GM18499 (cell line): ENCODE measurements at regions not wholly inside any gene's neighbourhood (a gene's known extent, or its start where the extent isn't known, plus 50 kb on each side); places are given as distances from the start of the nearest gene placed in this dataset.
"Not testable (repeated sequence)": the region's sequence is repeated elsewhere in the genome, so short reads cannot be mapped to it uniquely, and the experiment has no call there.

Source experiments
- ATAC-seq: cut with Tn5 transposase; IDR thresholded peaks from one replicate; pipeline ENCODE4 v1.9.1; 2021; ENCODE audit warnings: moderate number of reproducible peaks; ENCODE audit not compliant: insufficient read depth, unreplicated experiment

GRCh38 chr6:51120016-51120415 is 301.3 kb downstream of the TFAP2B start:
- no peak for ATAC-seq

GRCh38 chr6:51121380-51121976 is 302.8 kb downstream of the TFAP2B start:
- not testable (repeated sequence) for ATAC-seq

GRCh38 chr6:51129043-51129442 is 310.4 kb downstream of the TFAP2B start:
- no peak for ATAC-seq

DNA sequence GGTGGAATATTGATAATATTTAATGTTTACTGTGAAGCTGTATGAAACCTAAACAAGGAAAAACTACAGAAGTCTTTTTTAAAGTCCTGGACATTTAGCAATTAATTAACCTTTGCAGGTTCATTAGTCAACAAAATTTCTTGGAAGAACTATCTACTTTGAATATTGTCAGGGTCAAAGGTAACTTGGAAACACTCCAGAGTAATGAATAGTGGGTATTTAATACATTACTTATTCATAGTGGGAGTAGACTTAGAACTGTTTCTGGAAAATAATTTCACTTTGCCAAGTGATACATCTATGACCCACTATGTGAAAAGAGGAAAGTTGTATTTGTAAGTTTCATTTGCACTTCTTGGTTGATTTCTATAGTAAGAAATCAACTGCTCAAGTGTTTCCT is 319.1 kb downstream of the TFAP2B start:
- no peak for ATAC-seq

DNA sequence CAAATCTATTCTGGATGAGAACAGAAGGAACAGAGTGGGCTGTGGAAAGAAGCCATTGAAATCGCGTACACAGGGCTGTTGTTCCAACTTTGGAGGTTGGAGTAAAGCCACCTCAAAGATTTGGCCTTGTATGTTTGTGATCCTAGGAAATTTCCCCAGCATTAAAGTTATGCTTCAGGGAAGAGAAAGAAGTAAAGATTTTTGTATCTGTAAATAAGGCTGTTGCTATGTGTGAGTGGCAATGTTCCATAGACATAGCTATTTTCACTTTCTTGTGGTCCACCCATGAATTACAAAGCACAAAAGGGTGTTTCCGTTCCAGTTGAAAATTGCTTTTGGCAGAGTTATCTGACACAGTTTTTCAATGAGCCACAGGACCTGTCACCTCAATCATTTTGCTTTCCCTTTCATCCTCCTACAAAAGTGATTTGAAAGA is 321.3 kb downstream of the TFAP2B start:
- no peak for ATAC-seq

- no peak for ATAC-seq
Observed at GRCh38 chr6:51141080-51141479, 322.4 kb downstream of the TFAP2B start.

GRCh38 chr6:51147756-51148155 is 329.1 kb downstream of the TFAP2B start:
- no peak for ATAC-seq

- no peak for ATAC-seq
Observed at GRCh38 chr6:51152594-51152993, 333.9 kb downstream of the TFAP2B start.

- no peak for ATAC-seq
Observed at GRCh38 chr6:51153109-51153508, 334.4 kb downstream of the TFAP2B start.

DNA sequence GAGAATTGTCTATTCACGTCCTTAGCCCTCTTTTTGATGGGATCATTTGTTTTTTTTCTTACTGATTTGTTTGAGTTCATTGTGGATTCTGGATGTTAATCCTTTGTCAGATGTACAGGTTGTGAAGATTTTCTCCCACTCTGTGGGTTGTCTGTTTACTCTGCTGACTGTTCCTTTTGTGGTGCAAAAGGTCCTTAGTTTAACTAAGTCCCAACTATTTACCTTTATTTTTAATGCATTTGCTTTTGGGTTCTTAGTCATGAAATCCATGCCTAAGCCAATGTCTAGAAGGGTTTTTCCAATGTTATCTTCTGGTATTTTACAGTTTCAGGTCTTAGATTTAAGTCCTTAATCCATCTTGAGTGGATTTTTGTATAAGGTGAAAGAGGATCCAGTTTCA is 336.3 kb downstream of the TFAP2B start:
- not testable (repeated sequence) for ATAC-seq

DNA sequence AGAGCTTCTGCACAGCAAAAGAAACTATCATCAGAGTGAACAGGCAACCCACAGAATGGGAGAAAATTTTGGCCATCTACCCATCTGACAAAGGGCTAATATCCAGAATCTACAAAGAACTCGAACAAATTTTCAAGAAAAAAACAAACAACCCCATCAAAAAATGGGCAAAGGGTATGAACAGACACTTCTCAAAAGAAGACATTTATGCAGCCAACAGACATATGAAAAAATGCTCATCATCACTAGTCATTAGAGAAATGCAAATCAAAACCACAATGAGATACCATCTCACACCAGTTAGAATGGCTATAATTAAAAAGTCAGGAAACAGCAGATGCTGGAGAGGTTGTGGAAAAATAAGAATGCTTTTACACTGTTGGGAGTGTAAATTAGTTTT is 340.6 kb downstream of the TFAP2B start:
- not testable (repeated sequence) for ATAC-seq

- no peak for ATAC-seq
Observed at GRCh38 chr6:51161752-51162151, 343.1 kb downstream of the TFAP2B start.

DNA sequence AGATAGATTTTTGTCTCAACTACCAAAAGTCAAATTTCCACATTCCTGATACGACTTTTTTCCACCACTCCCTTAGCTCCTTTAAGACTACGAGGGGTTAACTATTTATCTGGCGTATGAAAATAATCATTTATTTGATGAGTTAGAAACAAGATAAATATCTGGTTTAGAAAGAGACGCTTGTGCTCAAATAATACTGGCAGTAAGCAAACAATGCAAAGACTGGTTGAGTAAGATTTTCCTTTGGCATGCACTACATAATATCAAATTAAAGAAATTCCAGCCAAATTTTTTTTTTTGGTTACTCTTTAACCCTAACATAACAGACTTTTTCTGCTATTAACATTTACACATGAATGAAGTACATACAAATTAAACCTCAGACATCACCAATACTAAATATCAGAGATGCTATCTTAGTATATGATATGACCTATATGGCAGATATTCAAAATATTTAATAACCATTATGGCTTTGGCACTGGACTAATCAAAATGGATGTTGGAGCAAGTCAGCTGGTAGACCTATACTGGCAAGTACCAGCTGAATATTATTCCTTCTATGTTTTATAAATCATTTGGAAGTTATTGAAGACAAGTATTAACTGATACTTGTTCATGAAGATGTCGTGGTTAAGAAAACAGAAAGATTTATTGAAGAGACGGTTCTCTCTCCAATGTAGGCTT is 345.3 kb downstream of the TFAP2B start:
- ATAC-seq = no peak

DNA sequence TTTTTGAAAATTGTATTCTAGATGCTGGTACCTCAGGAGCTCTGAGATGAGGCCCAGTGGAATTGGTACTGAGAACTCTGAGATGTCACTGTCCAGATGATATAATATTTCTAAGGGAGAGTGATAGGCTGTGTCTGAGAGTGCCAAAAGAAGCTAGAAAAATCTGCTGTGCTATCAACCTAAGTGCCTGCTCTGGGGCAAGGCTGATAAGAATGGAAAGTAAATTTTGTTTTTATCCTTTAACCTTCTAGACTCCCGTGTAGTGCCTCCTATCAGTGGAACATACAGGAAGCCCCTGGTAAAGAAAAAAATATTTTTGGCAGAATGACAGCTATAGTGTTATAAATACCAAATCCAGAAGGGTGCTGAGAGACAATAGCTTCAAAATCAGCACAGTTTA is 348.2 kb downstream of the TFAP2B start:
- ATAC-seq = no peak

GRCh38 chr6:51167468-51167867 is 348.8 kb downstream of the TFAP2B start:
- no peak for ATAC-seq

DNA sequence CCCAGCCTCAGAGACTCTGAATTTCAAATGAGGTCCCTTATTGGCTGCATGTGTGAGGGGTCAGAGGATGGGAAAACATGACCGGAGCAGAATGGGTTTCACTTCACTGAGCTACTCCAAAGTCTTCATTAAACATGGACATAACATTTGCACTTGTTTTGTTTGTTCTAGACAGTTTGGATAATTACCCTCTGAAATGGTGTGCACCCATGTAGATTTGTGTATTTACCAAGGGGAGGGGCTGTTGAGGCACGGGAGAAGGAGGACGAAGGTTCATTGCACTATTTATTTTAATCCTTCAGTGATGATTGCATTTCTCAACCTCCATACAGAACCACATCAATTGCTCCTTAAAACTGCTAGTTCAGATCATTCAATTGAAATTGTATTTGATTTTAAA is 364.2 kb downstream of the TFAP2B start:
- ATAC-seq = no peak

- ATAC-seq = no peak
Observed at GRCh38 chr6:51184046-51184445, 365.4 kb downstream of the TFAP2B start.

- ATAC-seq = not testable (repeated sequence)
Observed at GRCh38 chr6:51193163-51193562, 374.5 kb downstream of the TFAP2B start.

- no peak for ATAC-seq
Observed at GRCh38 chr6:51199105-51199552, 380.5 kb downstream of the TFAP2B start.

DNA sequence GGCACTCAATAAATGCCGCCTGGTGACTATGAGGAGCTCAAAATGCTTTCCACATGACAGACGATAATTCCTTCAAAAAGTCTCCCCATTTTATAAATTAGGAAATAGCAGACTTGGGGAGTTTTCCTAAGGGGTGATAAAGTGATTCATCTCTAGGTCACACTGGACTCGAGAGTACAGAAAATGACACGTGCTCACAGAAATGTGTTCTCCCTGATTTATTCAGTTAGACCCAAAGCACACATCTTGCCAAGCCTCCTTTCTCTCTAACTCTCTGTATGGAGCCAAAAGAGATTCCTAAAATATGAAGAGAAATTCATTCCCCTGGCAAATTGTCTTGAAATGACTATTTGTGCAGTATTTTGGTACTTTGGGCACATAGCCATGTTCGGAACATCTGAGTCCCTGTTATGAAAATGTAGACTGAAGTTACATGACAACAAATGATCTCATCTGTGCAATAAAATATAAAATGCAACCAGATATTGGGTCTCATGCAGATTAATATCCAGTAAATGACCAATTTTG is 381.1 kb downstream of the TFAP2B start:
- no peak for ATAC-seq

DNA sequence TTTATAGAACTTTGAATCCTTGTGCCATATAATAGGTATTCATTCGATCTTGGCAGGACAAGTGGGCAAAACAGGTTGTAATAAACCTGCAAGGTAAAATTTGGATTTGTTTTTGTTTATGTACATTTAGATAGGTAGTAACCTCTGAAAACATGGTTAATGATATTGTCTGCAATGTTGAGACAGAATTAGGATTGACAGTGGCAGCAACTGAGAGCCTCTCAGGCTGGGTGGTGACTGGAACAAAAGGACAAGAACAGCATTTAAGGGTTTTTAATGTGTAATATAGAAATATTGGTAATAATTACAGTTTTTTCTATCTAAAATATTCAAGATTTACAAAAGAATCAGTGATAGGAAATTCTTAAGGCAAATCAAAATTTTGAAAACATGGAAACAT is 382.0 kb downstream of the TFAP2B start:
- ATAC-seq = no peak

- not testable (repeated sequence) for ATAC-seq
Observed at GRCh38 chr6:51202653-51203052, 384.0 kb downstream of the TFAP2B start.
